ENCODE measurements at regions not wholly inside any gene's neighbourhood (a gene's known extent, or its start where the extent isn't known, plus 50 kb on each side); places are given as distances from the start of the nearest gene placed in this dataset.

DNA sequence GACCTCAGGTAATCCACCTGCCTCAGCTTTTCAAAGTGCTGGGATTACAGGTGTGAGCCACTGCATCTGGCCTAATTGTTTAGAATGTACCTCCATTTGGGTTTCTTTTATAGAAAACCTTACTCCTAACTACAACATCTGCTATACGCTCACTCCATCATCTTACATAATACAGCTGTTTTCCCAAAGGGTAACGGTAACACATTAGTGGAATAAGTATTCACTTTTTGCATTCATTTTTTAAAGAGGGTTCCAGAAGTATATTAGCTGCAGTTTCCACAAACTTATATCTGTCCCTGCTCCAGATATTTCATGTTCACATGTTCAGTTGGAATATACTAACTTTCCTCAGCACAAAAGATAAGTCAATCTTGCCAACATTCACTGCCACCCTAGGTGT, 640.1 kb upstream of the FSHR start:
- no peak for TF ChIP-seq EZH2 (IDR thresholded peaks at IDR 0.05; ENCODE audit: low read length)
- no peak for TF ChIP-seq CTCF (optimal IDR thresholded peaks at IDR 0.05 in 1 of 3, IDR thresholded peaks at IDR 0.05 in 1 of 3, conservative IDR thresholded peaks at IDR 0.05 in 1 of 3; ENCODE audit: extremely low read depth in 1 of 3, insufficient read depth in 2 of 3, low read length in 3 of 3)
